CD14-positive monocyte (primary cell): ENCODE measurements at regions not wholly inside any gene's neighbourhood (a gene's known extent, or its start where the extent isn't known, plus 50 kb on each side); places are given as distances from the start of the nearest gene placed in this dataset.

Source experiments
- DNase-seq, 3 donors: peaks; one replicate each; pipeline ENCODE4 v3.0.0-alpha.2; 2011 to 2022
- H2AFZ ChIP-seq: 2 replicates; pipeline ENCODE4 v1.6.0; 2012; ENCODE audit warnings: mild to moderate bottlenecking, low read depth, low read length, inconsistent platforms; ENCODE audit not compliant: insufficient read depth, poor library complexity, severe bottlenecking
- H3K27ac ChIP-seq, 2 donors: 1 replicate in 1 of 2; 2 replicates in 1 of 2; pipeline ENCODE4 v1.5.1; 2012 to 2013; ENCODE audit warnings: low read length in 2 of 2, control low read depth in 1 of 2, inconsistent platforms in 1 of 2, low read depth in 1 of 2, mild to moderate bottlenecking in 1 of 2
- H3K27me3 ChIP-seq, 2 donors: one replicate each; pipeline versions ENCODE4 v1.6.0 to v1.6.1; 2011 to 2013; ENCODE audit warnings: low read length in 2 of 2; ENCODE audit not compliant: control insufficient read depth in 2 of 2, insufficient read depth in 2 of 2
- H3K36me3 ChIP-seq, 2 donors: replicated peaks in 1 of 2; 1 replicate in 1 of 2; 2 replicates in 1 of 2; pipeline versions ENCODE4 v1.5.1 to v1.6.1; 2012 to 2013; ENCODE audit warnings: low read length in 2 of 2, control low read depth in 1 of 2, inconsistent platforms in 1 of 2, mild to moderate bottlenecking in 1 of 2; ENCODE audit not compliant: insufficient read depth in 2 of 2, control insufficient read depth in 1 of 2
- H3K4me1 ChIP-seq, 2 donors: 1 replicate in 1 of 2; 2 replicates in 1 of 2; pipeline versions ENCODE4 v1.5.1 to v1.6.1; 2012 to 2013; ENCODE audit warnings: low read length in 2 of 2, control low read depth in 1 of 2, inconsistent platforms in 1 of 2, mild to moderate bottlenecking in 1 of 2, moderate library complexity in 1 of 2; ENCODE audit not compliant: insufficient read depth in 2 of 2, control insufficient read depth in 1 of 2
- H3K4me2 ChIP-seq: replicated peaks from 2 replicates; pipeline ENCODE3; 2012; ENCODE audit warnings: low read length, moderate library complexity, mild to moderate bottlenecking; ENCODE audit not compliant: poor library complexity, severe bottlenecking; ENCODE audit errors: extremely low read depth
- H3K4me3 ChIP-seq, 3 experiments: fragments of 200-600 bp in 1 of 3; sonication (generic) in 1 of 3; replicated peaks in 1 of 3; 1 replicate in 2 of 3; 2 replicates in 1 of 3; pipeline ENCODE4 v1.5.1; 2011 to 2013; ENCODE audit warnings: low read length in 3 of 3, mild to moderate bottlenecking in 3 of 3, control low read depth in 2 of 3, low read depth in 2 of 3, inconsistent platforms in 1 of 3, moderate library complexity in 1 of 3
- H3K79me2 ChIP-seq: 2 replicates; pipeline ENCODE4 v1.6.0; 2012; ENCODE audit warnings: mild to moderate bottlenecking, control low read depth, inconsistent platforms, low read length, moderate library complexity; ENCODE audit not compliant: insufficient read depth
- H3K9ac ChIP-seq: 2 replicates; pipeline ENCODE4 v1.6.0; 2017; ENCODE audit warnings: low read length, mild to moderate bottlenecking; ENCODE audit not compliant: insufficient read depth, poor library complexity, severe bottlenecking
- H3K9me3 ChIP-seq, 2 donors: replicated peaks in 1 of 2; 1 replicate in 1 of 2; 2 replicates in 1 of 2; pipeline versions ENCODE4 v1.5.1 to v1.6.1; 2012 to 2013; ENCODE audit warnings: low read length in 2 of 2, control low read depth in 1 of 2; ENCODE audit not compliant: control insufficient read depth in 1 of 2, insufficient read depth in 1 of 2
- H4K20me1 ChIP-seq: 2 replicates; pipeline ENCODE4 v1.6.0; 2012; ENCODE audit warnings: mild to moderate bottlenecking, low read length, control low read depth, moderate library complexity; ENCODE audit not compliant: insufficient read depth
- H3K27ac Mint-ChIP-seq, 7 donors: one replicate each; pipeline ENCODE4 v1.8.0; 2020; ENCODE audit warnings: mild to moderate bottlenecking in 7 of 7, mixed read lengths in 7 of 7, moderate library complexity in 6 of 7, inconsistent platforms in 2 of 7
- H3K27me3 Mint-ChIP-seq, 3 donors: one replicate each; pipeline ENCODE4 v1.8.0; 2021 to 2022; ENCODE audit warnings: low read depth in 3 of 3, mild to moderate bottlenecking in 3 of 3, mixed read lengths in 3 of 3, moderate library complexity in 3 of 3, inconsistent platforms in 1 of 3
- H3K36me3 Mint-ChIP-seq, 2 donors: one replicate each; pipeline ENCODE4 v1.8.0; 2020; ENCODE audit warnings: mixed read lengths in 2 of 2, inconsistent platforms in 1 of 2, mild to moderate bottlenecking in 1 of 2
- H3K4me1 Mint-ChIP-seq: one replicate; pipeline ENCODE4 v1.8.0; 2020; ENCODE audit warnings: mild to moderate bottlenecking, mixed read lengths
- H3K4me3 Mint-ChIP-seq, 2 donors: one replicate each; pipeline ENCODE4 v1.8.0; 2020; ENCODE audit warnings: mild to moderate bottlenecking in 2 of 2, mixed read lengths in 2 of 2, moderate library complexity in 1 of 2
- H3K9me3 Mint-ChIP-seq, 7 donors: one replicate each; pipeline ENCODE4 v1.8.0; 2020 to 2022; ENCODE audit warnings: mixed read lengths in 7 of 7, mild to moderate bottlenecking in 6 of 7, moderate library complexity in 6 of 7, inconsistent platforms in 2 of 7
- WGBS: methylation state at CpG from one replicate; pipeline ENCODE4 v1.1.5; 2013; ENCODE audit warnings: missing lambda C conversion rate; ENCODE audit not compliant: insufficient coverage; 5-methylcytosine and 5-hydroxymethylcytosine counted together
- intact Hi-C, 2 donors: fragments of 100-400 bp; cut with micrococcal nuclease; formaldehyde crosslinking; loops; one replicate each; pipeline versions ENCODE4 v1.15.0 to v1.15.1; 2023
- TF ChIP-seq, protein P1 (sequence below): fragments of 200-600 bp; IDR thresholded peaks from one replicate; pipeline ENCODE4 v1.8.0; 2022; ENCODE audit warnings: antibody characterized with exemption, mild to moderate bottlenecking

DNA sequence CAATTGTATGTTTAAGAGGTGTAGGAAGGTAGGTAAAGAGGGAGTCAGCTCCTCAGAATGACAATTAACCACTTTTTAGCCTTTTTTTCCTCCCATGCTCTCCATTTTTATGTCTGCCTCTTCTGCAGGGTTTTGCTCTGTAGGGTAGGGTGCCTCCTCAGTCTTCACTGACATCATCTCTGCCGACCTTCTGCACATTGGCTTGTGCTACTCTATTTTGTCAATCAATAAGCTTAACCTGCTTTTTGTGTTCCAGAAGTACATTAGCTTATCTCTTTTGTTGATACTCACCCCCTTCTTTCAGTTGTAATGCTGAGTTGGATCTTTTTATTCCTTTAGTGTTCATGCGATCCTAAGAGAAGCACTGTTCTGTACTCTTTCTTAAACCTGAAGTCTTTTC lies 323.2 kb downstream of the RDH14 start:
- Histone ChIP-seq H3K79me2 (no peaks in the 10 kb centered on the region), H3K4me3 (no peak overlapping the region), H3K9me3 (no peaks in the 10 kb centered on the region), H3K9ac (no peak overlapping the region), H3K4me1 (no peaks in the 10 kb centered on the region), H3K36me3 (no peaks in the 10 kb centered on the region), H3K27ac (no peak overlapping the region), H3K4me2 (no peak overlapping the region), H3K27me3 (no peaks in the 10 kb centered on the region), H4K20me1 (no peaks in the 10 kb centered on the region), H2AFZ (no peak overlapping the region)
- TF ChIP-seq, protein P1, sequence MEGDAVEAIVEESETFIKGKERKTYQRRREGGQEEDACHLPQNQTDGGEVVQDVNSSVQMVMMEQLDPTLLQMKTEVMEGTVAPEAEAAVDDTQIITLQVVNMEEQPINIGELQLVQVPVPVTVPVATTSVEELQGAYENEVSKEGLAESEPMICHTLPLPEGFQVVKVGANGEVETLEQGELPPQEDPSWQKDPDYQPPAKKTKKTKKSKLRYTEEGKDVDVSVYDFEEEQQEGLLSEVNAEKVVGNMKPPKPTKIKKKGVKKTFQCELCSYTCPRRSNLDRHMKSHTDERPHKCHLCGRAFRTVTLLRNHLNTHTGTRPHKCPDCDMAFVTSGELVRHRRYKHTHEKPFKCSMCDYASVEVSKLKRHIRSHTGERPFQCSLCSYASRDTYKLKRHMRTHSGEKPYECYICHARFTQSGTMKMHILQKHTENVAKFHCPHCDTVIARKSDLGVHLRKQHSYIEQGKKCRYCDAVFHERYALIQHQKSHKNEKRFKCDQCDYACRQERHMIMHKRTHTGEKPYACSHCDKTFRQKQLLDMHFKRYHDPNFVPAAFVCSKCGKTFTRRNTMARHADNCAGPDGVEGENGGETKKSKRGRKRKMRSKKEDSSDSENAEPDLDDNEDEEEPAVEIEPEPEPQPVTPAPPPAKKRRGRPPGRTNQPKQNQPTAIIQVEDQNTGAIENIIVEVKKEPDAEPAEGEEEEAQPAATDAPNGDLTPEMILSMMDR, result no peak
- intact Hi-C loops, result no loop called here
- no peak for DNase-seq
- Mint-ChIP-seq H3K27me3 (peaks cover 0 to 2% (median 2%) of the 10 kb centered on the region in 3 donors), H3K4me3 (no peak overlapping the region), H3K27ac (no peak overlapping the region), H3K9me3 (peaks cover 0 to 4% (median 0%) of the 10 kb centered on the region in 7 donors), H3K4me1 (no peaks in the 10 kb centered on the region), H3K36me3 (no peaks in the 10 kb centered on the region)
- no CpG with 5 or more reads among the region's 2 CpGs for WGBS

DNA sequence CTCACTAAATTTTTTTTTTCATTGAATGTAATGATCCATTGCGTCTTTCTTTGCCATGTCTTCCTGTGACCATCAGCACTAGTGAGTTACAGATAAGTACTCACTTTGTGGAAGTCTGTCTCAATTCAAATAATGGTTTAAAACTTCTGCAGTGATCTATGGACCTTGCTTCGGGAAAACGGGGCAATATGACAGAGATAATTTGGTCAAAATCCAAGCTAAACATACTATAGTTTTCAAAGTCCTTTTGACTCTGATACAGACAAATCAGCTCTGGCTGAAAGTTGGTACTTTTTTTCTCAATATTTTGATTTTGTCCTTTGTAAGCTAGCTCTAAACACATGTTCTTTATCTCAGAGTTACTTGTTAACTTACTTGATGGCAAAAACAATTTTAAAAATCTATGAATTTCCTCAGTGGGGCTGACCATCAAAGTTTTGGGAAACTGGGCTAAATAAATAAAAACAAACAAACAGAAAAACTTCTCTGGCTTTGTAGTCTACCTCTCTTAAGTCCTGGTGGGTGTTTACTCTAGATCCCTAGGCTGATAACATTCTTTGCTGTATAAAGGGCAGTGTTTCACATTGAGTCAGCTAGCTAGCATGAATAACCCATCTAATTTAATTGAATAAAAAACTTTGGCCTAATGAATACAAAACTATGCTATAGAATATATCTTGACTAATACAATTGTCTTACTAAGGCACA lies 327.6 kb downstream of the RDH14 start:
- TF ChIP-seq, protein P1, result no peak
- WGBS, result no CpG with 5 or more reads among the region's 3 CpGs
- Histone ChIP-seq H3K4me2 (no peak overlapping the region), H3K27me3 (no peaks in the 10 kb centered on the region), H2AFZ (no peak overlapping the region), H3K9me3 (no peaks in the 10 kb centered on the region), H3K27ac (no peak overlapping the region), H3K4me1 (no peaks in the 10 kb centered on the region), H3K9ac (no peak overlapping the region), H3K36me3 (no peaks in the 10 kb centered on the region), H3K4me3 (no peak overlapping the region), H3K79me2 (no peaks in the 10 kb centered on the region), H4K20me1 (no peaks in the 10 kb centered on the region)
- Mint-ChIP-seq H3K27me3 (peaks cover 0 to 5% (median 2%) of the 10 kb centered on the region in 3 donors), H3K27ac (no peak overlapping the region), H3K9me3 (peaks cover 0 to 5% (median 0%) of the 10 kb centered on the region in 7 donors), H3K36me3 (no peaks in the 10 kb centered on the region), H3K4me3 (no peak overlapping the region), H3K4me1 (no peaks in the 10 kb centered on the region)
- intact Hi-C loops, result no loop called here
- no peak for DNase-seq
